Hepatocyte (in vitro differentiated cells): ENCODE measurements at regions not wholly inside any gene's neighbourhood (a gene's known extent, or its start where the extent isn't known, plus 50 kb on each side); places are given as distances from the start of the nearest gene placed in this dataset.

Experiments
- DNase-seq: peaks from one replicate; pipeline ENCODE4 v3.0.0-alpha.2; 2016; ENCODE audit warnings: low spot score
- H2AFZ ChIP-seq: fragments of 200-600 bp; sonication (generic); 2 replicates; pipeline ENCODE4 v1.6.0; 2016; ENCODE audit warnings: antibody characterized with exemption, mild to moderate bottlenecking
- H3K27ac ChIP-seq: fragments of 200-600 bp; sonication (generic); 2 replicates; pipeline ENCODE4 v1.5.1; 2016; ENCODE audit warnings: mild to moderate bottlenecking
- H3K27me3 ChIP-seq: fragments of 200-600 bp; sonication (generic); 2 replicates; pipeline ENCODE4 v1.6.1; 2016
- H3K36me3 ChIP-seq: fragments of 200-600 bp; sonication (generic); replicated peaks from 2 replicates; pipeline ENCODE4 v1.5.1; 2016; ENCODE audit warnings: low read depth; ENCODE audit not compliant: insufficient read depth
- H3K4me1 ChIP-seq: fragments of 200-600 bp; sonication (generic); 2 replicates; pipeline ENCODE4 v1.5.1; 2016; ENCODE audit warnings: mild to moderate bottlenecking, moderate library complexity; ENCODE audit not compliant: insufficient read depth
- H3K4me2 ChIP-seq: fragments of 200-600 bp; sonication (generic); 2 replicates; pipeline ENCODE4 v1.6.0; 2016
- H3K4me3 ChIP-seq: fragments of 200-600 bp; sonication (generic); 2 replicates; pipeline ENCODE4 v1.5.1; 2016; ENCODE audit warnings: mild to moderate bottlenecking
- H3K79me2 ChIP-seq: fragments of 200-600 bp; sonication (generic); 2 replicates; pipeline ENCODE4 v1.6.0; 2017; ENCODE audit warnings: mild to moderate bottlenecking
- H3K9me2 ChIP-seq: fragments of 200-600 bp; sonication (generic); replicated peaks from 2 replicates; pipeline ENCODE4 v1.6.0; 2017; ENCODE audit warnings: mild to moderate bottlenecking; ENCODE audit not compliant: insufficient read depth
- H3K9me3 ChIP-seq: fragments of 200-600 bp; sonication (generic); 2 replicates; pipeline ENCODE4 v1.5.1; 2016; ENCODE audit warnings: low read depth, mild to moderate bottlenecking
- H4K20me1 ChIP-seq: fragments of 200-600 bp; sonication (generic); 2 replicates; pipeline ENCODE4 v1.6.0; 2016; ENCODE audit warnings: mild to moderate bottlenecking; ENCODE audit not compliant: insufficient read depth, poor library complexity, severe bottlenecking
- CTCF ChIP-seq: fragments of 200-600 bp; sonication (generic); IDR thresholded peaks from 2 replicates; pipeline ENCODE4 v1.5.1; 2016; ENCODE audit warnings: antibody characterized with exemption, mild to moderate bottlenecking; ENCODE audit not compliant: poor library complexity
- EZH2 ChIP-seq: fragments of 200-600 bp; sonication (generic); IDR thresholded peaks from 2 replicates; pipeline ENCODE4 v1.6.1; 2016; ENCODE audit warnings: antibody characterized with exemption, mild to moderate bottlenecking, borderline replicate concordance
- EZH2phosphoT487 ChIP-seq: fragments of 200-600 bp; sonication (generic); IDR thresholded peaks from one replicate; pipeline ENCODE4 v1.6.1; 2018; ENCODE audit warnings: antibody characterized with exemption, mild to moderate bottlenecking, low read depth, moderate library complexity; ENCODE audit not compliant: unreplicated experiment, severe bottlenecking
- WGBS: methylation state at CpG from one replicate; pipeline ENCODE4 v1.1.6; 2016; ENCODE audit warnings: low lambda C conversion rate; ENCODE audit errors: missing lambda C conversion rate; 5-methylcytosine and 5-hydroxymethylcytosine counted together

- Histone ChIP-seq H3K4me2 (no peak overlapping the region), H3K27ac (no peak overlapping the region), H4K20me1 (no peaks in the 10 kb centered on the region), H3K36me3 (no peaks in the 10 kb centered on the region), H3K4me3 (no peak overlapping the region), H3K27me3 (no peaks in the 10 kb centered on the region), H3K79me2 (no peaks in the 10 kb centered on the region), H3K9me2 (no peaks in the 10 kb centered on the region), H2AFZ (no peak overlapping the region), H3K4me1 (no peaks in the 10 kb centered on the region), H3K9me3 (no peaks in the 10 kb centered on the region)
- DNase-seq = peak; percentile 19
- no peak for TF ChIP-seq CTCF
- TF ChIP-seq EZH2phosphoT487 = no peak
- no peak for TF ChIP-seq EZH2
- WGBS = 31% methylated on average over 6 of the region's 6 CpGs
Measured at GRCh38 chr2:88281302-88282217, 111.4 kb downstream of the THNSL2 start.

GRCh38 chr2:88269836-88270235, 99.7 kb downstream of the THNSL2 start:
- H3K4me2 ChIP-seq = no peak overlapping the region
- peaks cover 5% of the 10 kb centered on the region for H3K27me3 ChIP-seq
- WGBS = 90% methylated on average over 5 of the region's 5 CpGs
- no peak overlapping the region for H2AFZ ChIP-seq
- no peak for TF ChIP-seq CTCF
- no peak for TF ChIP-seq EZH2phosphoT487
- no peak for TF ChIP-seq EZH2
- H3K9me3 ChIP-seq = no peaks in the 10 kb centered on the region
- H4K20me1 ChIP-seq = no peaks in the 10 kb centered on the region
- H3K9me2 ChIP-seq = no peaks in the 10 kb centered on the region
- no peak overlapping the region for H3K4me3 ChIP-seq
- no peaks in the 10 kb centered on the region for H3K36me3 ChIP-seq
- no peak overlapping the region for H3K27ac ChIP-seq
- H3K79me2 ChIP-seq = no peaks in the 10 kb centered on the region
- no peaks in the 10 kb centered on the region for H3K4me1 ChIP-seq
- no peak for DNase-seq

GRCh38 chr2:88265352-88266303, 95.5 kb downstream of the THNSL2 start:
- WGBS = 59% methylated on average over 8 of the region's 8 CpGs
- peak; percentile 51 for DNase-seq

More at GRCh38 chr2:88265352-88266303, 95.5 kb downstream of the THNSL2 start:
- Histone ChIP-seq H4K20me1 (no peaks in the 10 kb centered on the region), H3K27me3 (no peaks in the 10 kb centered on the region), H3K79me2 (no peaks in the 10 kb centered on the region), H3K4me2 (peak overlapping the region; percentile 42), H3K27ac (peak overlapping the region; percentile 25), H3K36me3 (no peaks in the 10 kb centered on the region), H2AFZ (no peak overlapping the region), H3K9me3 (no peaks in the 10 kb centered on the region), H3K4me1 (no peaks in the 10 kb centered on the region), H3K4me3 (no peak overlapping the region), H3K9me2 (no peaks in the 10 kb centered on the region)
- TF ChIP-seq EZH2phosphoT487 (no peak), CTCF (no peak), EZH2 (no peak)
